ENCODE measurements at regions not wholly inside any gene's neighbourhood (a gene's known extent, or its start where the extent isn't known, plus 50 kb on each side); places are given as distances from the start of the nearest gene placed in this dataset. TPM values are rescaled to one million over a fixed set of nuclear protein-coding genes. Genes with fewer than 3 reads are reported as not detected.

- H2BK15ac ChIP-seq (replicated peaks; ENCODE audit: low read depth): no peak overlapping the region
- H3K4ac ChIP-seq (ENCODE audit: low read depth, low read length): no peak overlapping the region
- H3K79me2 ChIP-seq (ENCODE audit: control insufficient read depth, insufficient read depth, low read length): no peaks in the 10 kb centered on the region
- no peaks in the 10 kb centered on the region for H3K79me1 ChIP-seq (ENCODE audit: low read length)
- H2BK120ac ChIP-seq (ENCODE audit: low read depth, low read length): no peak overlapping the region
- no peak overlapping the region for H3K27ac ChIP-seq (ENCODE audit: low read depth, low read length)
- H3K56ac ChIP-seq (ENCODE audit: low read length): no peak overlapping the region
- no peak for DNase-seq
- H3K18ac ChIP-seq (ENCODE audit: low read length): no peak overlapping the region
- no peak overlapping the region for H3K4me2 ChIP-seq (ENCODE audit: low read length)
- H2BK5ac ChIP-seq (ENCODE audit: low read length): no peak overlapping the region
- no peak overlapping the region for H3K23ac ChIP-seq (ENCODE audit: low read length)
- H3K36me3 ChIP-seq (ENCODE audit: control insufficient read depth, insufficient read depth, low read length): no peaks in the 10 kb centered on the region
- H2AK5ac ChIP-seq (ENCODE audit: low read length): no peak overlapping the region
- H4K8ac ChIP-seq (ENCODE audit: low read depth, low read length): no peak overlapping the region
- WGBS (ENCODE audit: extremely low coverage, insufficient coverage, low lambda C conversion rate): no CpG with 5 or more reads among the region's 10 CpGs
- H3K27me3 ChIP-seq (ENCODE audit: insufficient read depth, low read length, poor library complexity): no peaks in the 10 kb centered on the region
- no peaks in the 10 kb centered on the region for H3K4me1 ChIP-seq (ENCODE audit: control insufficient read depth, low read depth, low read length)
- H3K4me3 ChIP-seq (ENCODE audit: low read length): no peak overlapping the region
- no peak overlapping the region for H4K5ac ChIP-seq (ENCODE audit: low read length)
- no peak overlapping the region for H3K9ac ChIP-seq (ENCODE audit: low read length)
Measured at GRCh38 chr10:10967029-10967428, 50.6 kb upstream of the CELF2 start.

GRCh38 chr10:10967581-10968256 lies 50.0 kb upstream of the CELF2 start:
- no CpG with 5 or more reads among the region's 8 CpGs for whole genome bisulfite sequencing (ENCODE audit: extremely low coverage, insufficient coverage, low lambda C conversion rate)
- no peak for DNase-seq
- Histone ChIP-seq H2BK15ac (replicated peaks; ENCODE audit: low read depth) (no peak overlapping the region), H4K5ac (ENCODE audit: low read length) (no peak overlapping the region), H3K9ac (ENCODE audit: low read length) (no peak overlapping the region), H4K8ac (ENCODE audit: low read depth, low read length) (no peak overlapping the region), H3K4me2 (ENCODE audit: low read length) (no peak overlapping the region), H2BK120ac (ENCODE audit: low read depth, low read length) (no peak overlapping the region), H2AK5ac (ENCODE audit: low read length) (no peak overlapping the region), H3K23ac (ENCODE audit: low read length) (no peak overlapping the region), H3K4ac (ENCODE audit: low read depth, low read length) (no peak overlapping the region), H2BK5ac (ENCODE audit: low read length) (no peak overlapping the region), H3K56ac (ENCODE audit: low read length) (no peak overlapping the region), H3K4me3 (ENCODE audit: low read length) (no peak overlapping the region), H3K18ac (ENCODE audit: low read length) (no peak overlapping the region), H3K36me3 (ENCODE audit: control insufficient read depth, insufficient read depth, low read length) (no peaks in the 10 kb centered on the region), H3K27me3 (ENCODE audit: insufficient read depth, low read length, poor library complexity) (no peaks in the 10 kb centered on the region), H3K27ac (ENCODE audit: low read depth, low read length) (no peak overlapping the region), H3K4me1 (ENCODE audit: control insufficient read depth, low read depth, low read length) (no peaks in the 10 kb centered on the region), H3K79me2 (ENCODE audit: control insufficient read depth, insufficient read depth, low read length) (no peaks in the 10 kb centered on the region), H3K79me1 (ENCODE audit: low read length) (no peaks in the 10 kb centered on the region)

Small RNA genes lying in the stretch of these regions (small RNA-seq; reads per million reads assigned to genes)
- gene AC025946.2 (ENCODE audit: insufficient read depth) (not detected), gene AL355333.1 (ENCODE audit: insufficient read depth) (not detected), gene CUX2P1 (ENCODE audit: insufficient read depth) (not detected), gene RF00019 (ENCODE audit: insufficient read depth) (not detected), gene RNA5SP299 (ENCODE audit: insufficient read depth) (not detected)

Measured in mesendoderm (in vitro differentiated cells).